ENCODE measurements at regions not wholly inside any gene's neighbourhood (a gene's known extent, or its start where the extent isn't known, plus 50 kb on each side); places are given as distances from the start of the nearest gene placed in this dataset.

DNA sequence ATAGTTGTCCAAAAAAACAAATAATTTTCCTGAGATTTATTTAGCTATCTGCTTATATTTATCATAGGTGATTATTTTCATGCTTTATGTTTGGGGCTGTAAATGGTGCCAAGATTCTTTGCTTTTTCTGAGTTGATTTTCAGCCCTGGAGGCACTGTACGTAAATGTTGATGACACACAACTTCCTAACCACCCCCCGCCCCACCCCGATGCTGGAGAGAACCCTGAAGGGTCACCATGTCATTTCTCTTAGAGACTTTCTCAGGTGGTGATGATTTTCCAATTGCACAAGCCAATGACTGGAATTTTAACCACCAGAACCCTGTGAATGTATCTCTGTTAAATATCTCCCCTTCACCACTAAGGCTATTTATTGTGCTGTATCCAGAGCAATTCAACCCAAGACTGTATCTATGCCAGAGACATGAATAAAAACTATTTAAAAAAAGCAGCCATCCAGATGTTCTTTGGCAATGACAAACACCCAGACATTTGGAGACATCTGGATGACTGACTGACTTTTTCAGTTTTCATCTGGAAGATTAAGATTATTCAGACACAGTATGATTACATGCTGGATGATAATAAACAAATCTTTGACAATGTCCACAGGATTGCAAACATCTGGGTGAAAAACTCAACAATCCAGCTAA is 346.0 kb downstream of the LMX1A start:
- TF ChIP-seq, protein P1, sequence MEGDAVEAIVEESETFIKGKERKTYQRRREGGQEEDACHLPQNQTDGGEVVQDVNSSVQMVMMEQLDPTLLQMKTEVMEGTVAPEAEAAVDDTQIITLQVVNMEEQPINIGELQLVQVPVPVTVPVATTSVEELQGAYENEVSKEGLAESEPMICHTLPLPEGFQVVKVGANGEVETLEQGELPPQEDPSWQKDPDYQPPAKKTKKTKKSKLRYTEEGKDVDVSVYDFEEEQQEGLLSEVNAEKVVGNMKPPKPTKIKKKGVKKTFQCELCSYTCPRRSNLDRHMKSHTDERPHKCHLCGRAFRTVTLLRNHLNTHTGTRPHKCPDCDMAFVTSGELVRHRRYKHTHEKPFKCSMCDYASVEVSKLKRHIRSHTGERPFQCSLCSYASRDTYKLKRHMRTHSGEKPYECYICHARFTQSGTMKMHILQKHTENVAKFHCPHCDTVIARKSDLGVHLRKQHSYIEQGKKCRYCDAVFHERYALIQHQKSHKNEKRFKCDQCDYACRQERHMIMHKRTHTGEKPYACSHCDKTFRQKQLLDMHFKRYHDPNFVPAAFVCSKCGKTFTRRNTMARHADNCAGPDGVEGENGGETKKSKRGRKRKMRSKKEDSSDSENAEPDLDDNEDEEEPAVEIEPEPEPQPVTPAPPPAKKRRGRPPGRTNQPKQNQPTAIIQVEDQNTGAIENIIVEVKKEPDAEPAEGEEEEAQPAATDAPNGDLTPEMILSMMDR (IDR thresholded peaks at IDR 0.05; ENCODE audit: insufficient read depth, low read depth, low read length, missing control alignments) = no peak
- DNase-seq (ENCODE audit: low read depth) = no peak
- no peak overlapping the region for H3K4me3 ChIP-seq (ENCODE audit: low read length)

DNA sequence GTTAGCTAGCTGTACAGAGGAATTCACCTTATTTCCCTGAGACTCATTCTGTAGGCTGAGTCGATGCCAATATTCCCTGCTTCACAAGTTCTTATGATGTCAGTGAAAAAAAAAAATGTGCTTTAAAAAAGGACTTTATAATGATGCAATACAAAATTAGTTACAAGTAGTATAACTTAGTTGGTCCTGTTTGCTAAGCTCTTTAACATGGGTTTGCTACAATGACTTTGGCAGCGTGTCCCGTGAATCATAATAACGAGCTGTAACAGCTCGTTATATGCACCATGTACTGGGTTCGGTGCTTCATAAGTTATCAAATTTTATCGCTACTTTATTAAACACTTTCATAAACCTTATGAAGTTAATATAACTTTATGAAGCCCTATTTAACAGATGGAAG is 349.7 kb downstream of the LMX1A start:
- DNase-seq (ENCODE audit: low read depth) = no peak
- TF ChIP-seq, protein P1 (IDR thresholded peaks at IDR 0.05; ENCODE audit: insufficient read depth, low read depth, low read length, missing control alignments) = no peak

DNA sequence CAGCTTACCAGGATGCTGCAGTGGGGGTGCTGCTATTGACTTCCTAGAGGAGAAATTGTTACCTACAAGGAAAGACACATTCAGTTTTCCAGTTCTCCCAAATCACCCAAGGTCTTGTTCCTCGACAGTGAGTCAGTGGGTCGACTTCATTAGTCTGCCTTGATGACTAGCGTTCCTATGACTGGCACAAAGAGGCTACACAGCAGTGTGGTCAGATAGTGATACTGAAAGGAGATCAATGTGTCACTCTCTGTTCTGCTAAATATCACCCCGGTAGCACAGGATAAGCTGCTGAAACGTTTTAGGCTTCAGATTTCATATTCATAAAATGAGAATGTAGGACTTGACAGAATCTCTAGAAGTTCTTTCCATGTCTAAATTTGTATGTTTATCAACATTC is 357.4 kb downstream of the LMX1A start:
- TF ChIP-seq, protein P1 (IDR thresholded peaks at IDR 0.05; ENCODE audit: insufficient read depth, low read depth, low read length, missing control alignments) = no peak
- H3K4me3 ChIP-seq (ENCODE audit: low read length) = no peak overlapping the region
- peak; percentile 5 for DNase-seq (ENCODE audit: low read depth)

More for the DNA sequence above, 349.7 kb downstream of the LMX1A start:
- no peak overlapping the region for H3K4me3 ChIP-seq (ENCODE audit: low read length)

DNA sequence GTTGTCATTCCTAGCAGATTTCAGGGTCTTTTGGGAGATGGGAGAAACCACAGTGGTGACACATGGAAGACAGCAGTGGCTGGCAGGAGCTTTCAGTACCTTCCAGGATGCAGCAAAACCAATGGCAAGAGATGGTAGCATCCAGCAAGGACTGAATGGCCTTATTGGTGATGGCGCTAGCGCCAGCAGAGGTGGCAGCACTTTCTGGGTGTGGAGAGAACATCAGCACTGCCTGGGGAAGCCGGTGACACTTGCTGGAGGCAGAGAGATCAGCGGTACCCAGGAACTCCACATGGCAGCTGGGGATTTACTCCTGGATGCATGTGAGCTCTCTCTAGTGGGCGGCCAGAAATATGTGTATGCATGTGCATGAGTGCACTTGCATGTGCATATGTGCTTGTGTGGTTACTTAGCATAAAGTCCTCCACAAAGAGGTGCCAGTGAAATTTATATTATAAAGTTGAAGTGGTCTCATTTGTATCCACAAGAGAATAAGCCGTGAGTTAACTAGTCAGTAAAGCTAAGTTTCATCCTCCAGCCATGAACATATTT is 364.7 kb downstream of the LMX1A start:
- TF ChIP-seq, protein P1 (IDR thresholded peaks at IDR 0.05; ENCODE audit: insufficient read depth, low read depth, low read length, missing control alignments) = no peak
- no peak overlapping the region for H3K4me3 ChIP-seq (ENCODE audit: low read length)
- no peak for DNase-seq (ENCODE audit: low read depth)

DNA sequence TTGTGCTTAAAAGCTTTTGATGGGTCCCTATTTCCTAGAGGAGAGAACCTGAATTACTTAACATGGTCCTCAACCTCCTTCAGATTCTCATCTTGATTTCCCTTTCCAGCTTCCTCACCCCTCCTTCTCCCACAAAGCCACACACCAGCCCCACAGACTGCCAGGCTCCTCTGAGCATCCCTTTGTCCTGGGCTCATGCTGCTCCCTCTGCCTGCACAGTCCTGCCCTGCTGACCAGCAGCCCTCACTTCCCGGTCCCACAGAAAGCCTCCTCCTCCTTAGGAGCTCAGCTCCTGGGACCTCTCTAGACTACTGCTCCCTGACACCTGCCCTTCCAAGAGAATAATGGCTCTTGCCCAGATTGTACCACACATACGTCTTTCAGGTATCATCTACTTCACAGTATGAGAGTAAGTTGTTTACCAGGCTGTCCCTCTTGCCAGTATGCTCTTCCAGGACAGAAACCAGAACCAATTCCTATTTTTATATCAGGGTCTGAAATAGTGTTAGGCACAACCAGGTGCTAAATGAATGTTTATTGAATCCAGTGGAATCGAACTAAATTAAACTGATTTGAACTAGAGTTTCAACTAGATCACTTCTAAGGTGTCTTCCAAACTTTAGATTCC is 373.4 kb downstream of the LMX1A start:
- no peak overlapping the region for H3K4me3 ChIP-seq (ENCODE audit: low read length)
- no peak for DNase-seq (ENCODE audit: low read depth)
- TF ChIP-seq, protein P1 (IDR thresholded peaks at IDR 0.05; ENCODE audit: insufficient read depth, low read depth, low read length, missing control alignments) = no peak

DNA sequence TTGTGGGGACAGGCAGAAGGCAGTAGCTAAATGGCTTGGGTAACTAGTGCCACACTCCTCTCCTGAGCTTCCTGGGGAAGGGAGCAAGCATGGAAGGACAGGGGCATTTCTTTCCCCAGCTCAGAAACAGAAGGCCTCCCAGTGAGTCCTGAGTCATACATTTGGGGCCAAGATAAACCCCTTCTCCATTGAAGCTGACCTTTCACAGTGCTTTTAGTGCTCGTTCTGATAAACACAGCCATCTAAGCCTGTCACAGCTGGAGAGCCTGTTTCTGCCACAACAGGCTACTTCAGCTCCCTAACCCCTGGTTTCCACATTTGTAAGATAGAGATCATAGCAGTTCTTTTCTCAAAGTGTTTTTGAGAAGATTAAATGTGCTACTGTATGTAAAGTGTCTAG is 374.0 kb downstream of the LMX1A start:
- DNase-seq (ENCODE audit: low read depth) = no peak
- TF ChIP-seq, protein P1 (IDR thresholded peaks at IDR 0.05; ENCODE audit: insufficient read depth, low read depth, low read length, missing control alignments) = no peak
- no peak overlapping the region for H3K4me3 ChIP-seq (ENCODE audit: low read length)

Measured in epithelial cell of esophagus (primary cell).